HEK293 (cell line): ENCODE measurements at regions not wholly inside any gene's neighbourhood (a gene's known extent, or its start where the extent isn't known, plus 50 kb on each side); places are given as distances from the start of the nearest gene placed in this dataset.

Experiments used
- CTCF ChIA-PET: fragments of 350-600 bp; formaldehyde crosslinking; extraction: SDS; loops from one replicate; lab custom pipeline; 2021; ENCODE audit warnings: antibody characterized with exemption; lab: Yijun Ruan, JAX
- POLR2A ChIA-PET: fragments of 300-600 bp; formaldehyde crosslinking; extraction: SDS; loops from one replicate; lab custom pipeline; 2020; ENCODE audit warnings: antibody characterized with exemption, inconsistent platforms; lab: Yijun Ruan, JAX
- H3K27ac ChIP-seq: fragments of 200-500 bp; sonication (Bioruptor generic); 2 replicates; pipeline ENCODE4 v1.5.1; 2014; ENCODE audit warnings: low read depth, low read length, control low read depth, inconsistent platforms; ENCODE audit errors: extremely low read depth
- H3K36me3 ChIP-seq, 2 experiments: fragments of 200-500 bp in 1 of 2; sonication (Bioruptor generic) in 1 of 2; 1 replicate in 1 of 2; 2 replicates in 1 of 2; pipeline ENCODE4 v1.5.1; 2014 to 2017; ENCODE audit warnings: inconsistent platforms in 2 of 2, low read length in 2 of 2; ENCODE audit not compliant: control insufficient read depth in 2 of 2, insufficient read depth in 1 of 2
- H3K4me1 ChIP-seq: fragments of 200-500 bp; sonication (Bioruptor generic); 2 replicates; pipeline ENCODE4 v1.5.1; 2014; ENCODE audit warnings: mild to moderate bottlenecking, low read length, inconsistent platforms; ENCODE audit not compliant: control insufficient read depth, insufficient read depth
- H3K4me3 ChIP-seq: 2 replicates; pipeline ENCODE4 v1.5.1; 2011; ENCODE audit warnings: low read depth, mild to moderate bottlenecking, control low read depth, low read length, moderate library complexity
- H3K9me3 ChIP-seq: fragments of 200-500 bp; sonication (Bioruptor generic); 2 replicates; pipeline ENCODE4 v1.5.1; 2014; ENCODE audit warnings: low read depth, low read length, inconsistent platforms; ENCODE audit not compliant: control insufficient read depth, insufficient read depth
- ELK4 ChIP-seq: IDR thresholded peaks from 2 replicates; pipeline ENCODE4 v1.6.1; 2011; ENCODE audit warnings: mild to moderate bottlenecking, low read depth, low read length, borderline replicate concordance
- SETDB1 ChIP-seq: IDR thresholded peaks from one replicate; pipeline ENCODE4 v1.6.1; 2017; ENCODE audit warnings: mild to moderate bottlenecking, low read length, moderate library complexity, mixed read lengths; ENCODE audit not compliant: insufficient read length
- SP2 ChIP-seq: fragments of 450-650 bp; formaldehyde crosslinking; IDR thresholded peaks from 2 replicates; pipeline ENCODE4 v1.5.1; 2016; ENCODE audit warnings: missing biosample characterization, missing genetic modification characterization
- ZBTB17 ChIP-seq: fragments of 450-650 bp; formaldehyde crosslinking; IDR thresholded peaks from 2 replicates; pipeline ENCODE4 v1.5.1; 2016; ENCODE audit warnings: missing biosample characterization, missing genetic modification characterization
- ZBTB8A ChIP-seq: fragments of 450-650 bp; formaldehyde crosslinking; IDR thresholded peaks from 2 replicates; pipeline ENCODE4 v1.5.1; 2016; ENCODE audit warnings: missing biosample characterization, missing genetic modification characterization
- ZFHX2 ChIP-seq: fragments of 450-650 bp; formaldehyde crosslinking; conservative IDR thresholded peaks from 2 replicates; pipeline ENCODE4 v1.5.1; 2016; ENCODE audit warnings: missing biosample characterization, missing genetic modification characterization
- ZNF16 ChIP-seq: fragments of 450-650 bp; formaldehyde crosslinking; IDR thresholded peaks from 2 replicates; pipeline ENCODE4 v1.5.1; 2016; ENCODE audit warnings: low read depth, missing biosample characterization, missing genetic modification characterization
- ZNF175 ChIP-seq: fragments of 450-650 bp; formaldehyde crosslinking; IDR thresholded peaks from 2 replicates; pipeline ENCODE4 v1.5.1; 2016; ENCODE audit warnings: missing biosample characterization, missing genetic modification characterization
- ZNF248 ChIP-seq: fragments of 450-650 bp; formaldehyde crosslinking; IDR thresholded peaks from 2 replicates; pipeline ENCODE4 v1.5.1; 2017; ENCODE audit warnings: missing biosample characterization, missing genetic modification characterization
- ZNF280D ChIP-seq: fragments of 450-650 bp; formaldehyde crosslinking; IDR thresholded peaks from 2 replicates; pipeline ENCODE4 v1.5.1; 2016; ENCODE audit warnings: missing biosample characterization, missing genetic modification characterization
- ZNF404 ChIP-seq: fragments of 450-650 bp; formaldehyde crosslinking; IDR thresholded peaks from 2 replicates; pipeline ENCODE4 v1.5.1; 2017; ENCODE audit warnings: missing biosample characterization, missing genetic modification characterization
- ZNF426 ChIP-seq: fragments of 450-650 bp; formaldehyde crosslinking; IDR thresholded peaks from 2 replicates; pipeline ENCODE4 v1.5.1; 2017; ENCODE audit warnings: missing biosample characterization, missing genetic modification characterization, mild to moderate bottlenecking, inconsistent platforms, moderate library complexity
- ZNF514 ChIP-seq: fragments of 450-650 bp; formaldehyde crosslinking; IDR thresholded peaks from 2 replicates; pipeline ENCODE4 v1.5.1; 2016; ENCODE audit warnings: missing biosample characterization, missing genetic modification characterization
- ZNF521 ChIP-seq: fragments of 450-650 bp; formaldehyde crosslinking; IDR thresholded peaks from 2 replicates; pipeline ENCODE4 v1.5.1; 2017; ENCODE audit warnings: missing biosample characterization, mild to moderate bottlenecking, missing genetic modification characterization
- ZNF544 ChIP-seq: fragments of 450-650 bp; formaldehyde crosslinking; IDR thresholded peaks from 2 replicates; pipeline ENCODE4 v1.5.0; 2017; ENCODE audit warnings: missing biosample characterization, missing genetic modification characterization
- ZNF548 ChIP-seq: fragments of 450-650 bp; formaldehyde crosslinking; IDR thresholded peaks from 2 replicates; pipeline ENCODE4 v1.5.1; 2016; ENCODE audit warnings: missing biosample characterization, missing genetic modification characterization
- TF ChIP-seq, protein P1 (sequence below): fragments of 450-650 bp; formaldehyde crosslinking; IDR thresholded peaks from 2 replicates; pipeline ENCODE4 v1.5.0; 2017; ENCODE audit warnings: missing biosample characterization, missing genetic modification characterization, borderline replicate concordance
- TF ChIP-seq, protein P2 (sequence below): fragments of 450-650 bp; formaldehyde crosslinking; IDR thresholded peaks from 2 replicates; pipeline ENCODE4; 2016; ENCODE audit warnings: missing biosample characterization, missing genetic modification characterization
- TF ChIP-seq, protein P3 (sequence below): fragments of 450-650 bp; formaldehyde crosslinking; IDR thresholded peaks from 2 replicates; pipeline ENCODE4 v1.5.1; 2017; ENCODE audit warnings: missing biosample characterization, missing genetic modification characterization

DNA sequence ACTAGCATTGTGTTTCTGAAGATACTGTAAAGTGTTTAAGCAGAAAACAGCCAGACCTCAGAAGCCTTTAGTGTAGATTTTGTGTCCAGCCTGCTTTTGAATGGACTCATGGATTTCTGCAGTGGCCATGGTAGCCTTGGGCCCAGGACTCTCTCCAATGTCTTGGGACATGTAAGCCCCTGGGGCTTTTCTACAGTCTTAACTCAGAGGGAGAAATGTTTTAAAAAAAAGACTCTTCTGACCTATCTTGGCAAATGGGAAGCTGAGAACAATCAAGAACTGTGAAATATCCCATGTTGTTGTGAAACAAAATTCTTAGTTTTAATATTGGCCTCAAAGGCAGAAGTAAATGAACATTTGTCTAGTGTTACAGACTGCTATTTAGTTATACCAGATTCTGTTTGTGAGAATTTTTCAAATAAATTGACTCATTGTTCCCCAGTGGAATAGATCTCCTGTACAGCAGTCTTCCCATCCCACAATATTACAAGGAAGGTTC lies 112.5 kb upstream of the DMAC1 start (continued):
- TF ChIP-seq ZNF280D (tag by site-specific recombination) = no peak
- TF ChIP-seq, protein P1, sequence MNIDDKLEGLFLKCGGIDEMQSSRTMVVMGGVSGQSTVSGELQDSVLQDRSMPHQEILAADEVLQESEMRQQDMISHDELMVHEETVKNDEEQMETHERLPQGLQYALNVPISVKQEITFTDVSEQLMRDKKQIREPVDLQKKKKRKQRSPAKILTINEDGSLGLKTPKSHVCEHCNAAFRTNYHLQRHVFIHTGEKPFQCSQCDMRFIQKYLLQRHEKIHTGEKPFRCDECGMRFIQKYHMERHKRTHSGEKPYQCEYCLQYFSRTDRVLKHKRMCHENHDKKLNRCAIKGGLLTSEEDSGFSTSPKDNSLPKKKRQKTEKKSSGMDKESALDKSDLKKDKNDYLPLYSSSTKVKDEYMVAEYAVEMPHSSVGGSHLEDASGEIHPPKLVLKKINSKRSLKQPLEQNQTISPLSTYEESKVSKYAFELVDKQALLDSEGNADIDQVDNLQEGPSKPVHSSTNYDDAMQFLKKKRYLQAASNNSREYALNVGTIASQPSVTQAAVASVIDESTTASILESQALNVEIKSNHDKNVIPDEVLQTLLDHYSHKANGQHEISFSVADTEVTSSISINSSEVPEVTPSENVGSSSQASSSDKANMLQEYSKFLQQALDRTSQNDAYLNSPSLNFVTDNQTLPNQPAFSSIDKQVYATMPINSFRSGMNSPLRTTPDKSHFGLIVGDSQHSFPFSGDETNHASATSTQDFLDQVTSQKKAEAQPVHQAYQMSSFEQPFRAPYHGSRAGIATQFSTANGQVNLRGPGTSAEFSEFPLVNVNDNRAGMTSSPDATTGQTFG (tag by site-specific recombination) = no peak
- no peak for TF ChIP-seq SETDB1

GRCh38 chr9:7910426-7911020 lies 110.9 kb upstream of the DMAC1 start:
- POLR2A ChIA-PET = no interaction called here
- Histone ChIP-seq H3K9me3 (no peaks in the 10 kb centered on the region), H3K27ac (no peak overlapping the region), H3K36me3 (no peaks in the 10 kb centered on the region)
- CTCF ChIA-PET = no interaction called here
- TF ChIP-seq, protein P2, sequence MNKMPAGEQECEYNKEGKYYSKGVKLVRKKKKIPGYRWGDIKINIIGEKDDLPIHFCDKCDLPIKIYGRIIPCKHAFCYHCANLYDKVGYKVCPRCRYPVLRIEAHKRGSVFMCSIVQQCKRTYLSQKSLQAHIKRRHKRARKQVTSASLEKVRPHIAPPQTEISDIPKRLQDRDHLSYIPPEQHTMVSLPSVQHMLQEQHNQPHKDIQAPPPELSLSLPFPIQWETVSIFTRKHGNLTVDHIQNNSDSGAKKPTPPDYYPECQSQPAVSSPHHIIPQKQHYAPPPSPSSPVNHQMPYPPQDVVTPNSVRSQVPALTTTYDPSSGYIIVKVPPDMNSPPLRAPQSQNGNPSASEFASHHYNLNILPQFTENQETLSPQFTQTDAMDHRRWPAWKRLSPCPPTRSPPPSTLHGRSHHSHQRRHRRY = no peak
- TF ChIP-seq ZNF514 (tag by site-specific recombination) (no peak), ZNF426 (no peak), SP2 (tag by site-specific recombination) (no peak), ZNF16 (tag by site-specific recombination) (no peak), ZNF175 (no peak), ZBTB8A (no peak), ZFHX2 (no peak)
- TF ChIP-seq, protein P3, sequence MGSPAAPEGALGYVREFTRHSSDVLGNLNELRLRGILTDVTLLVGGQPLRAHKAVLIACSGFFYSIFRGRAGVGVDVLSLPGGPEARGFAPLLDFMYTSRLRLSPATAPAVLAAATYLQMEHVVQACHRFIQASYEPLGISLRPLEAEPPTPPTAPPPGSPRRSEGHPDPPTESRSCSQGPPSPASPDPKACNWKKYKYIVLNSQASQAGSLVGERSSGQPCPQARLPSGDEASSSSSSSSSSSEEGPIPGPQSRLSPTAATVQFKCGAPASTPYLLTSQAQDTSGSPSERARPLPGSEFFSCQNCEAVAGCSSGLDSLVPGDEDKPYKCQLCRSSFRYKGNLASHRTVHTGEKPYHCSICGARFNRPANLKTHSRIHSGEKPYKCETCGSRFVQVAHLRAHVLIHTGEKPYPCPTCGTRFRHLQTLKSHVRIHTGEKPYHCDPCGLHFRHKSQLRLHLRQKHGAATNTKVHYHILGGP = no peak
- TF ChIP-seq, all 188 proteins: peak for 0
- no peak overlapping the region for H3K4me3 ChIP-seq
- no peaks in the 10 kb centered on the region for H3K4me1 ChIP-seq

GRCh38 chr9:7909537-7909936 lies 110.0 kb upstream of the DMAC1 start:
- Histone ChIP-seq H3K27ac (no peak overlapping the region), H3K4me1 (no peaks in the 10 kb centered on the region), H3K36me3 (no peaks in the 10 kb centered on the region), H3K9me3 (no peaks in the 10 kb centered on the region), H3K4me3 (no peak overlapping the region)
- CTCF ChIA-PET = no interaction called here
- POLR2A ChIA-PET = no interaction called here
- TF ChIP-seq ZNF544 (no peak), ZNF248 (tag by site-specific recombination) (no peak), ZNF521 (tag by site-specific recombination) (no peak), ZNF548 (tag by site-specific recombination) (no peak), ELK4 (no peak), ZNF175 (no peak), ZNF404 (no peak), ZBTB17 (tag by site-specific recombination) (no peak)
- TF ChIP-seq, protein P3 = no peak
